ENCODE measurements at regions not wholly inside any gene's neighbourhood (a gene's known extent, or its start where the extent isn't known, plus 50 kb on each side); places are given as distances from the start of the nearest gene placed in this dataset.

GRCh38 chr13:40442826-40443225, 223.6 kb downstream of the FOXO1 start:
- Histone ChIP-seq H3K36me3 (no peaks in the 10 kb centered on the region), H3K27me3 (no peaks in the 10 kb centered on the region), H3K27ac (no peak overlapping the region), H3K9me3 (no peaks in the 10 kb centered on the region), H3K4me1 (peaks cover 0 to 13% of the 10 kb centered on the region in 2 donors), H3K4me3 (no peak overlapping the region)
- intact Hi-C loops (cut with DNase I; ENCODE audit: low total_unique reads) = no loop called here
- no peak for DNase-seq (ENCODE audit: low spot score in 2 of 2)
- no peak for TF ChIP-seq POLR2AphosphoS5 (IDR thresholded peaks at IDR 0.05)
- TF ChIP-seq POLR2A (IDR thresholded peaks at IDR 0.05) = no peak
- no peak for TF ChIP-seq CTCF (IDR thresholded peaks at IDR 0.05)

GRCh38 chr13:40444241-40444640, 222.2 kb downstream of the FOXO1 start:
- H3K36me3 ChIP-seq = no peaks in the 10 kb centered on the region
- no peaks in the 10 kb centered on the region for H3K27me3 ChIP-seq
- H3K4me1 ChIP-seq = peaks cover 0 to 13% of the 10 kb centered on the region in 2 donors
- no peak overlapping the region for H3K4me3 ChIP-seq
- peaks cover 0 to 1% of the 10 kb centered on the region in 2 donors for H3K9me3 ChIP-seq
- no peak overlapping the region for H3K27ac ChIP-seq
- TF ChIP-seq POLR2AphosphoS5 (IDR thresholded peaks at IDR 0.05) (no peak), POLR2A (IDR thresholded peaks at IDR 0.05) (no peak)
- no peak for DNase-seq (ENCODE audit: low spot score in 2 of 2)
- intact Hi-C loops (cut with DNase I; ENCODE audit: low total_unique reads) = no loop called here

GRCh38 chr13:40445557-40445990, 220.9 kb downstream of the FOXO1 start:
- no peak for DNase-seq (ENCODE audit: low spot score in 2 of 2)
- Histone ChIP-seq H3K4me1 (peaks cover 0 to 12% of the 10 kb centered on the region in 2 donors), H3K4me3 (no peak overlapping the region), H3K27ac (no peak overlapping the region), H3K9me3 (peaks cover 0 to 4% of the 10 kb centered on the region in 2 donors), H3K36me3 (no peaks in the 10 kb centered on the region), H3K27me3 (no peaks in the 10 kb centered on the region)
- intact Hi-C loops (cut with DNase I; ENCODE audit: low total_unique reads) = no loop called here
- TF ChIP-seq POLR2AphosphoS5 (IDR thresholded peaks at IDR 0.05) (peak in 1 of 3 donors; percentile 31), POLR2A (IDR thresholded peaks at IDR 0.05) (no peak)

GRCh38 chr13:40446365-40446764, 220.1 kb downstream of the FOXO1 start:
- no peak for TF ChIP-seq POLR2A (IDR thresholded peaks at IDR 0.05)
- TF ChIP-seq POLR2AphosphoS5 (IDR thresholded peaks at IDR 0.05) = no peak
- no peak for TF ChIP-seq CTCF (IDR thresholded peaks at IDR 0.05)
- H3K4me1 ChIP-seq = peaks cover 0 to 4% of the 10 kb centered on the region in 2 donors
- no peaks in the 10 kb centered on the region for H3K27me3 ChIP-seq
- H3K36me3 ChIP-seq = no peaks in the 10 kb centered on the region
- H3K4me3 ChIP-seq = no peak overlapping the region
- H3K9me3 ChIP-seq = peaks cover 0 to 4% of the 10 kb centered on the region in 2 donors
- no peak overlapping the region for H3K27ac ChIP-seq
- no peak for DNase-seq (ENCODE audit: low spot score in 2 of 2)
- intact Hi-C loops (cut with DNase I; ENCODE audit: low total_unique reads) = no loop called here

- H3K4me3 ChIP-seq = no peak overlapping the region
- DNase-seq (ENCODE audit: low spot score in 2 of 2) = no peak
These were observed 218.6 kb downstream of the FOXO1 start for GRCh38 chr13:40447857-40448256.

More at GRCh38 chr13:40447857-40448256, 218.6 kb downstream of the FOXO1 start:
- H3K27ac ChIP-seq = no peak overlapping the region
- H3K9me3 ChIP-seq = peaks cover 0 to 4% of the 10 kb centered on the region in 2 donors
- intact Hi-C loops (cut with DNase I; ENCODE audit: low total_unique reads) = no loop called here
- no peaks in the 10 kb centered on the region for H3K27me3 ChIP-seq
- no peak for TF ChIP-seq POLR2A (IDR thresholded peaks at IDR 0.05)
- no peak for TF ChIP-seq POLR2AphosphoS5 (IDR thresholded peaks at IDR 0.05)
- no peak for TF ChIP-seq CTCF (IDR thresholded peaks at IDR 0.05)
- H3K36me3 ChIP-seq = no peaks in the 10 kb centered on the region
- no peaks in the 10 kb centered on the region for H3K4me1 ChIP-seq

All from breast epithelium (tissue), 4 donors.